ENCODE measurements at regions not wholly inside any gene's neighbourhood (a gene's known extent, or its start where the extent isn't known, plus 50 kb on each side); places are given as distances from the start of the nearest gene placed in this dataset.

DNA sequence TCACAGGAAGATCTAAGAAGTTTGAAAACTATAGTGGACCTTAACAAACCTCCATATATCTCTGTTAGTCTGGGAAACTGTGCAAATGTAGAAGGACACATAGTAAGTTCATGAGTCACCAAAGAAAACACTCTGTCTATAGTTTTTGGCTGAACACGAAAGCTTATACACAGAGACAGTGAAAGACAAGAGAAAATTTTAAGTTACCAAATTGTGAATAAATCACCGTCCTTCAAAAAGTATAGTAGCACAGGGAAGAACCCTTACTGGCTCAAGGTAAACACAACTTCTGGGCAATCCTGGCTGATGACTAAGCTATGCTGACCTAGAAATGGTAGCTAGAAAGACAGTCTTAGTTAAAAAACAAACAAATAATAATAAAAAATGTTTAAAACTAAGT is 1057.9 kb downstream of the AMY1C start:
- CTCF ChIA-PET, result no interaction called here
- ATAC-seq, result no peak

DNA sequence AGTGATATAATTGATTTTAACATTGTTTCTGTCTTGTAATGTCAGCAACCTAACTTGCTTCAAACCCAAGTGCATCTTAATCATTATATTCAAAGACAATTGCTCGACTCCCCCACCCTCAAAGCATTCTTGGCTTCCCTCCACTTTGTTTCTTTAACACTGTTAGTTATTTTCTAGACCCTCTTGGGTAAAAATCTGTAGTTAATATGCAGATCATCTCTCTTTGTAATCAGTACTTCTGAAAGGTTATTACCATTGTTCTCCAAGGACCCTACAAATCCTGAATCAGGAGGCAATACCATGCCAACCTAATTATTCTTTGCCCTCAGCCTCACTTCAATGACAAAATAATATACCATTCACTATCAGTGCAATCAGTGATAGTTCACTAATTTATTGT is 1075.7 kb downstream of the AMY1C start:
- ATAC-seq, result no peak
- DNase-seq (ENCODE audit: low read depth, low spot score), result no peak
- no peaks in the 10 kb centered on the region for H3K27me3 ChIP-seq (ENCODE audit: control insufficient read depth, insufficient read depth, low read length)
- H3K4me1 ChIP-seq (ENCODE audit: control insufficient read depth, insufficient read depth, low read length), result no peaks in the 10 kb centered on the region
- intact Hi-C loops (cut with micrococcal nuclease; ENCODE audit: unreplicated experiment), result no loop called here
- BruUV-seq (replicated peaks), result no TSS peak
- H3K4me3 ChIP-seq (ENCODE audit: low read depth in 2 of 2, low read length in 2 of 2), result no peak overlapping the region
- TF ChIP-seq SIN3A (IDR thresholded peaks at IDR 0.05; ENCODE audit: borderline replicate concordance, insufficient read depth, low read depth, low read length) (no peak), TCF7L2 (IDR thresholded peaks at IDR 0.05; ENCODE audit: low read depth, low read length) (no peak), POLR2AphosphoS5 (IDR thresholded peaks at IDR 0.05; ENCODE audit: low read depth, low read length) (no peak)
- TF ChIP-seq, protein P1, sequence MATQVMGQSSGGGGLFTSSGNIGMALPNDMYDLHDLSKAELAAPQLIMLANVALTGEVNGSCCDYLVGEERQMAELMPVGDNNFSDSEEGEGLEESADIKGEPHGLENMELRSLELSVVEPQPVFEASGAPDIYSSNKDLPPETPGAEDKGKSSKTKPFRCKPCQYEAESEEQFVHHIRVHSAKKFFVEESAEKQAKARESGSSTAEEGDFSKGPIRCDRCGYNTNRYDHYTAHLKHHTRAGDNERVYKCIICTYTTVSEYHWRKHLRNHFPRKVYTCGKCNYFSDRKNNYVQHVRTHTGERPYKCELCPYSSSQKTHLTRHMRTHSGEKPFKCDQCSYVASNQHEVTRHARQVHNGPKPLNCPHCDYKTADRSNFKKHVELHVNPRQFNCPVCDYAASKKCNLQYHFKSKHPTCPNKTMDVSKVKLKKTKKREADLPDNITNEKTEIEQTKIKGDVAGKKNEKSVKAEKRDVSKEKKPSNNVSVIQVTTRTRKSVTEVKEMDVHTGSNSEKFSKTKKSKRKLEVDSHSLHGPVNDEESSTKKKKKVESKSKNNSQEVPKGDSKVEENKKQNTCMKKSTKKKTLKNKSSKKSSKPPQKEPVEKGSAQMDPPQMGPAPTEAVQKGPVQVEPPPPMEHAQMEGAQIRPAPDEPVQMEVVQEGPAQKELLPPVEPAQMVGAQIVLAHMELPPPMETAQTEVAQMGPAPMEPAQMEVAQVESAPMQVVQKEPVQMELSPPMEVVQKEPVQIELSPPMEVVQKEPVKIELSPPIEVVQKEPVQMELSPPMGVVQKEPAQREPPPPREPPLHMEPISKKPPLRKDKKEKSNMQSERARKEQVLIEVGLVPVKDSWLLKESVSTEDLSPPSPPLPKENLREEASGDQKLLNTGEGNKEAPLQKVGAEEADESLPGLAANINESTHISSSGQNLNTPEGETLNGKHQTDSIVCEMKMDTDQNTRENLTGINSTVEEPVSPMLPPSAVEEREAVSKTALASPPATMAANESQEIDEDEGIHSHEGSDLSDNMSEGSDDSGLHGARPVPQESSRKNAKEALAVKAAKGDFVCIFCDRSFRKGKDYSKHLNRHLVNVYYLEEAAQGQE (IDR thresholded peaks at IDR 0.05; ENCODE audit: insufficient read depth in 1 of 2, low read depth in 2 of 2, low read length in 1 of 2), result no peak
- TF ChIP-seq, protein P2, sequence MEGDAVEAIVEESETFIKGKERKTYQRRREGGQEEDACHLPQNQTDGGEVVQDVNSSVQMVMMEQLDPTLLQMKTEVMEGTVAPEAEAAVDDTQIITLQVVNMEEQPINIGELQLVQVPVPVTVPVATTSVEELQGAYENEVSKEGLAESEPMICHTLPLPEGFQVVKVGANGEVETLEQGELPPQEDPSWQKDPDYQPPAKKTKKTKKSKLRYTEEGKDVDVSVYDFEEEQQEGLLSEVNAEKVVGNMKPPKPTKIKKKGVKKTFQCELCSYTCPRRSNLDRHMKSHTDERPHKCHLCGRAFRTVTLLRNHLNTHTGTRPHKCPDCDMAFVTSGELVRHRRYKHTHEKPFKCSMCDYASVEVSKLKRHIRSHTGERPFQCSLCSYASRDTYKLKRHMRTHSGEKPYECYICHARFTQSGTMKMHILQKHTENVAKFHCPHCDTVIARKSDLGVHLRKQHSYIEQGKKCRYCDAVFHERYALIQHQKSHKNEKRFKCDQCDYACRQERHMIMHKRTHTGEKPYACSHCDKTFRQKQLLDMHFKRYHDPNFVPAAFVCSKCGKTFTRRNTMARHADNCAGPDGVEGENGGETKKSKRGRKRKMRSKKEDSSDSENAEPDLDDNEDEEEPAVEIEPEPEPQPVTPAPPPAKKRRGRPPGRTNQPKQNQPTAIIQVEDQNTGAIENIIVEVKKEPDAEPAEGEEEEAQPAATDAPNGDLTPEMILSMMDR (IDR thresholded peaks at IDR 0.05), result no peak
- H3K36me3 ChIP-seq (ENCODE audit: control insufficient read depth, insufficient read depth, low read length), result no peaks in the 10 kb centered on the region
- no peaks in the 10 kb centered on the region for H3K9me3 ChIP-seq (ENCODE audit: control insufficient read depth, insufficient read depth, low read depth, low read length)
- CTCF ChIA-PET, result no interaction called here
- POLR2A ChIA-PET, result no interaction called here
- no peak overlapping the region for H3K27ac ChIP-seq (ENCODE audit: low read length)
- in situ Hi-C loops (cut with HindIII; ENCODE audit: low pct_unique_long_range_greater_than_20kb, low sequenced_read_pairs), result no loop called here

More for the DNA sequence above, 1057.9 kb downstream of the AMY1C start:
- intact Hi-C loops (cut with micrococcal nuclease; ENCODE audit: unreplicated experiment) (no loop called here), in situ Hi-C loops (cut with HindIII; ENCODE audit: low pct_unique_long_range_greater_than_20kb, low sequenced_read_pairs) (no loop called here)
- H3K27ac ChIP-seq (ENCODE audit: low read length), result no peak overlapping the region
- no peaks in the 10 kb centered on the region for H3K27me3 ChIP-seq (ENCODE audit: control insufficient read depth, insufficient read depth, low read length)
- no peaks in the 10 kb centered on the region for H3K4me1 ChIP-seq (ENCODE audit: control insufficient read depth, insufficient read depth, low read length)
- H3K4me3 ChIP-seq (ENCODE audit: low read depth in 2 of 2, low read length in 2 of 2), result no peak overlapping the region
- no peaks in the 10 kb centered on the region for H3K9me3 ChIP-seq (ENCODE audit: control insufficient read depth, insufficient read depth, low read depth, low read length)
- TF ChIP-seq, protein P2 (IDR thresholded peaks at IDR 0.05), result no peak
- no TSS peak for BruUV-seq (replicated peaks)
- POLR2A ChIA-PET, result no interaction called here
- no peaks in the 10 kb centered on the region for H3K36me3 ChIP-seq (ENCODE audit: control insufficient read depth, insufficient read depth, low read length)
- DNase-seq (ENCODE audit: low read depth, low spot score), result no peak

DNA sequence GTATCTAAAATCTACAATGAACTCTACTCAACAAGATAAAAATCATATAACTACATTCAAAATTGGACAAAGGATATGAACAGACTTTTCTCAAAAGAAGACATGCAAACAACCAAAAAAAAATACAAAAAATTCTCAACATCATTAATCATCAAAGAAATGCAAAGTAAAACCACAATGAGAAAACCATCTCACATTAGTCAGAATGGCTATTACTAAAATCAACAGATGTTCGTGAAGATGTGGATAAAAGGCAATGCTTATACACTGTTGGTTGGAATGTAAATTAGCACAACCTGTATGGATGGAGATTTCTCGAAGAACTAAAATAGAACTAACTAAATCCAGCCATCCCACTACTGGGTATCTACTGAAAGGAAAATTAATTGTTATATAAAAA is 1080.8 kb downstream of the AMY1C start:
- BruUV-seq (replicated peaks), result no TSS peak
- POLR2A ChIA-PET, result no interaction called here

More for the DNA sequence above, 1080.8 kb downstream of the AMY1C start:
- no peak overlapping the region for H3K27ac ChIP-seq (ENCODE audit: low read length)
- H3K4me1 ChIP-seq (ENCODE audit: control insufficient read depth, insufficient read depth, low read length), result no peaks in the 10 kb centered on the region
- H3K4me3 ChIP-seq (ENCODE audit: low read depth in 2 of 2, low read length in 2 of 2), result no peak overlapping the region
- no peak for TF ChIP-seq POLR2AphosphoS5 (IDR thresholded peaks at IDR 0.05; ENCODE audit: low read depth, low read length)
- CTCF ChIA-PET, result no interaction called here
- H3K9me3 ChIP-seq (ENCODE audit: control insufficient read depth, insufficient read depth, low read depth, low read length), result no peaks in the 10 kb centered on the region
- H3K36me3 ChIP-seq (ENCODE audit: control insufficient read depth, insufficient read depth, low read length), result no peaks in the 10 kb centered on the region
- H3K27me3 ChIP-seq (ENCODE audit: control insufficient read depth, insufficient read depth, low read length), result no peaks in the 10 kb centered on the region
- ATAC-seq, result no peak
- no peak for DNase-seq (ENCODE audit: low read depth, low spot score)
- intact Hi-C loops (cut with micrococcal nuclease; ENCODE audit: unreplicated experiment), result no loop called here
- in situ Hi-C loops (cut with HindIII; ENCODE audit: low pct_unique_long_range_greater_than_20kb, low sequenced_read_pairs), result no loop called here

Data from Panc1 (cell line).